Kidney tubule cell (primary cell): ENCODE measurements at regions not wholly inside any gene's neighbourhood (a gene's known extent, or its start where the extent isn't known, plus 50 kb on each side); places are given as distances from the start of the nearest gene placed in this dataset.
"Not testable (repeated sequence)": the region's sequence is repeated elsewhere in the genome, so short reads cannot be mapped to it uniquely, and the experiment has no call there.

Source experiments
- DNase-seq: peaks from one replicate; pipeline ENCODE4 v3.0.0-alpha.2; 2018; ENCODE audit warnings: low spot score

DNA sequence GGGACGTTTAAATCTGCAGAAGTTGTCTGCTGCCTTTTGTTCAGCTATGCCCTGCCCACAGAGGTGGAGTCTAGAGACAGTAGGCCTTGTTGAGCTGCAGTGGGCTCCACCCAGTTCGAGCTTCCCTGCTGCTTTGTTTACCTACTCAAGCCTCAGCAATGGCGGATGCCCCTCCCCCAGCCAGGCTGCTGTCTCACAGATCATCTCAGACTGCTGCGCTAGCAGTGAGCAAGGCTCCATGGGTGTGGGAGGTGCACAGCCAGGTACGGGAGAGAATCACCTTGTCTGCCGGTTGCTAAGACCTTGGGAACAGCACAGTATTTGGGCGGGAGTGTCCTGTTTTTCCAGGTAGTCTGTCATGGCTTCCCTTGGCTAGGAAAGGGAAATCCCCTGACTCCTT, 114.3 kb upstream of the PALM2AKAP2 start:
- not testable (repeated sequence) for DNase-seq

GRCh38 chr9:109681301-109681700, 98.7 kb upstream of the PALM2AKAP2 start:
- DNase-seq: no peak

DNA sequence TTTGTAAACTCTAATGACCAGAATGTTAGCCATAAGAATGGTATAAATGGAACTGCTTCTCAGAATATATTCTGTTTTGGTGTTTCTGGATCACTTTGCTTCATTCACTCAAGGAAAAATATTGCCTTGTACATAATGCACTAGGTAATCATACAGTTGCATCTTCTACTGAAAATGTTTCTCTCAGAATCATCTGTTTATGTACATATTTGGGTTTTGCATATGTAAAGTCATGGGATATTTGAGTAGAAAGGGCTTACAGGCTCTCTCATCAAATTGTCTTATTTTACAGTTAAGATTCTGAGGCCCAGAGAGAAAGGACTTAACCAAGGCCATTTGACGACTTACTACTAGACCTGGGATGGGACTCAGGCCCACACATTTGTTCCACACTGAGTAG, 97.8 kb upstream of the PALM2AKAP2 start:
- no peak for DNase-seq

GRCh38 chr9:109683521-109683920, 96.5 kb upstream of the PALM2AKAP2 start:
- DNase-seq: no peak

- DNase-seq: no peak
These were observed 90.3 kb upstream of the PALM2AKAP2 start for GRCh38 chr9:109689701-109690100.

DNA sequence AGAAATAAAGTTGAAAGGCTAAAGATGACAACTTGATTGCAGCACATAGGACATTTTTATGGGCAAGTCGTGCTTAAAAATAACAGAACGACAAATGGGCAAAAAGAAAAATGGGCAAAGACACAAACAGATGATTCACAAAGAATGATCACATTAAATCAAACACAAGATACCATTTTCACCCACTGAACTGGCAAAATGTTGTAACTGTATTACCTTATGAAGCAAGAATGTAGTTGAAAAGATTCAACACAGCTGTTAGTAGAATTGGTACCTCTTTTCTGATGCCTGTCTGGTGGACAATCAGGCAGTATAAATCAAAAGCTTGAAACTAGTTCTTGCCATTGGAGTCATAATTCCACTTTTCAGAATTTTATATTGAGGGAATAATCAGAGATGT, 81.0 kb upstream of the PALM2AKAP2 start:
- DNase-seq: no peak

GRCh38 chr9:109704546-109704945, 75.5 kb upstream of the PALM2AKAP2 start:
- DNase-seq: no peak

DNA sequence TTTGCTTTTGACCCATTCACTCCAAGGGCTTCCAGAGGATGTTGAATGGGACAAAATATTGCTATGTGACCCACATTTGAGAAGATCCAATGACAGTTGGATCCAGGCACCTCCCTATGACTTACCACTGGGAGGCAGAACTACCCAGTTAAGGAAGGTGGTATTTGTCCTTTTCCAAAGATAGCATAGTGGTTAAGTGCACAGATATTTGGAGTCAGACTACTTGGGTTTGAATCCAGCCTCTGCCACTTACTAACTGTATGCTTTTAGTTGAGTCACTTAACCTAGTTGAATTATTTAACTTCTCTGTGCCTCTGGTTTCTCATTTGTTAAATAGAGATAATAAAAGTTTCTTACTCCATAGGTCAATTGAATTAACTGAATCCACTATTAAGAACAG, 74.5 kb upstream of the PALM2AKAP2 start:
- DNase-seq: peak; percentile 55

DNA sequence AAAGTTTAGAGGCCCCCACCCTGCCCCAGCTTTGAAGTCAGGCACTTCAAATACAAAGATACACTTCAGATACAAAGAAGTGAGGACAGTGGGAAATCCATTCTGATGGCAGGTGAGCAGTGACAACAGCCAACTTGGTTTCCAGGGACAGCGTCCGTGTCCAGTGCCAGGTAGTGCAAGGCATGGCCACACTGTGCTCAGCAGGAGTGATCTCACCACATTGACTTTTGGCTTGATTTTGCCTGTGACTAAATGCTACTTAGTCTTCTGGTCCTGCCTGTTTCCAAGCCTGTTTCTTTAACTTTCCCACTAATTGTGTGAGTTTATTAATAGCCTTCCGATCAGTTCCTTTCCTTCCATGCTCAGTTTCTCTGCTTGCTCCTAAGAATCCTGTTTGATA, 72.6 kb upstream of the PALM2AKAP2 start:
- DNase-seq: no peak

GRCh38 chr9:109708451-109708945, 71.5 kb upstream of the PALM2AKAP2 start:
- no peak for DNase-seq

GRCh38 chr9:109709866-109710265, 70.1 kb upstream of the PALM2AKAP2 start:
- no peak for DNase-seq

- DNase-seq: no peak
These were observed 69.2 kb upstream of the PALM2AKAP2 start for GRCh38 chr9:109710830-109711229.

- DNase-seq: no peak
These were observed 64.7 kb upstream of the PALM2AKAP2 start for GRCh38 chr9:109715344-109715743.

DNA sequence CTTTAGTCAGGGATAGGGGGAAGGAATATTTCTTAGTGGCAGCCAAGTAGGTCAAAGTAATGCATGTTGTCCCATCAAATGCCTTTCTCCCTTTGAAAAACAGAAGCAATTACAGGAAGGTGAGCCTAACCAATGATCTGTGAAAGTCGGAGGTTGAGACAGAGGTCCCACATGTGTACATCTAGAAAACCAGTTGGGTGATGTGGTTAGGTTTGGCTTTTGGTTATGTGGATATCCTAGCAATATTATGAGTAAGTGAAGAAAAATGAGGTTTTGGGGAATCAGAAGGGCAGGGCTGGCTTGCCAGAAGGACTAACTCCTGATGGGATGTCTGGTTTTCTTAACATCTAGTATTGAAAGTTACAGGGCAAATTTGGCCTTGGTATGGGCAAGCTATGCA, 63.4 kb upstream of the PALM2AKAP2 start:
- peak; percentile 6 for DNase-seq

DNA sequence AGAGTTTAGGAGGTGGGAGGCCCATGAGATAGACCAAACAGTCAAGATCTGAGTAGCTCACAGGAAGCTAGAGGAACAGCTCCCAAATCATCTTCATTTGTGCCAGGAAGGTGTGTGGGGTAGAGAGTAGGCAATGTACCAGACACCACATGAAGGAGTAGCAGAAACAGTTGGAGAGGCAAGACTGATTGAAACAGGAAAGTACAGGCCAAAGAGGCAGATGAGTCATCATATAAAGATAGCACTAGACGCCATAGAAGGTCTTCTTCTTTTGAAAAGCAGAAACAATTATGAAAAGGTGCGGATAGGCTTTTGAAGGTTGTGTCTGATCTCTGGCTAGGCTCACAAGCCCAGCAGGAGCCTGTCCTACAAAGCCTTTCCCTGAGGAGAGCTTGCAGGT, 62.7 kb upstream of the PALM2AKAP2 start:
- no peak for DNase-seq

DNA sequence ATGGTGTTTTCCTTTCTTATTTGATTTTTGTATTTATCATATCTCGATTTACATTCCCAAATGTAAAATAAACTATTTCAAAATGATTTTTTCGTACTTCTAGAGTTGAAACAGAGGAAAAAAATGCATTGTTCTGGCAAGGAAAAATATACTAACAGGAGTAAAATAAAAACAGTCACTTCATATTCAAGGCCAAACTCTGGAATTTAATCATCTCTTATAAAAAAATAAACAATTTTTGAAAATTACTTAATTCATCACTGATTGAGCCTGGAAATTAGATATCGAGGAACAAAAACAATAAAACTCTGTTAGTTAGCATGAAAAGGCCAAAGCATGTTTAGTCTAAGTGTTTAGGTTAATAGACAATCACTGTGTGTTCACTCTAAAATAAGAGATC, 61.1 kb upstream of the PALM2AKAP2 start:
- no peak for DNase-seq

GRCh38 chr9:109721001-109721400, 59.0 kb upstream of the PALM2AKAP2 start:
- peak; percentile 22 for DNase-seq

GRCh38 chr9:109722007-109722406, 58.0 kb upstream of the PALM2AKAP2 start:
- DNase-seq: no peak

GRCh38 chr9:109723781-109724180, 56.2 kb upstream of the PALM2AKAP2 start:
- DNase-seq: no peak

GRCh38 chr9:109725460-109725859, 54.5 kb upstream of the PALM2AKAP2 start:
- no peak for DNase-seq

DNA sequence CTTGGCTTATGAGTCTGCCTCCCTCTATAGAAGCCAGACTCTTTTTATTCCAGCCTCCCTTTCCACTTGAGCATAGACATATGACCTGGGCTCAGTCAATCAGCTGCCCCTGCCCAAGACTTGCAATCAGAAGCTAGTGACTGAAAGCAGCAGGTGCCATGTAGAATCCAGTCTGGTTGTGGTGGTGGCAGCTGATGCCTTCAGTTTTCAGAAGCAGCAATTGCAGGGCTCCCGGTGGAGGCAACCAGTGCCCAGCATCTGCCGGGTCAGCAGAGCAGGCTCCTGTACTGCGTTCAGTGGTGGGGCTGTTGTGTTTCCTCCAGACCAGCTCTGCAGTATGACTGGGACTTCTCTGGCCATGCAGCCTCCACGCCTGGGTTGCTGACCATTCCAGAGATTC, 53.9 kb upstream of the PALM2AKAP2 start:
- DNase-seq: no peak

- no peak for DNase-seq
These were observed 51.2 kb upstream of the PALM2AKAP2 start for GRCh38 chr9:109728686-109729300.

DNA sequence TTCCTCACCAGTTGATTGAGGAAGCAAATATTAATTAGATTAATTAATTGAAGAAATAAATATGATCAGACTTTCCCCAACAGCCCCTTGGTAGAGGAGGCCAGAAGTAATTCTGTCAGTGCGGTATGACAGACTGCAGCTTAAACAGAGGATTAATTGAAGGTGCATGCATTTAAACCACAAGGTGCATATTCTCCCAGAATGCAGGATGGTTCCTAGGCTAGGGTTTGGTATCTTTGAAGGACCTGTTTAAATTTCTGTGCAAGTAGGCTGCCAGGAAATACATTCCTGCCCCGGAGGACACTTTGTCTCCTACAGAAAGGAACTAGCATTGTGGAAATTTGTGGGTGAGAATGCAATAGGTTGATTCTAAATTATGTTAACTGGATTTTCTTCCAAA, 50.5 kb upstream of the PALM2AKAP2 start:
- no peak for DNase-seq
